ENCODE measurements at regions not wholly inside any gene's neighbourhood (a gene's known extent, or its start where the extent isn't known, plus 50 kb on each side); places are given as distances from the start of the nearest gene placed in this dataset.
"Not testable (repeated sequence)": the region's sequence is repeated elsewhere in the genome, so short reads cannot be mapped to it uniquely, and the experiment has no call there.

DNA sequence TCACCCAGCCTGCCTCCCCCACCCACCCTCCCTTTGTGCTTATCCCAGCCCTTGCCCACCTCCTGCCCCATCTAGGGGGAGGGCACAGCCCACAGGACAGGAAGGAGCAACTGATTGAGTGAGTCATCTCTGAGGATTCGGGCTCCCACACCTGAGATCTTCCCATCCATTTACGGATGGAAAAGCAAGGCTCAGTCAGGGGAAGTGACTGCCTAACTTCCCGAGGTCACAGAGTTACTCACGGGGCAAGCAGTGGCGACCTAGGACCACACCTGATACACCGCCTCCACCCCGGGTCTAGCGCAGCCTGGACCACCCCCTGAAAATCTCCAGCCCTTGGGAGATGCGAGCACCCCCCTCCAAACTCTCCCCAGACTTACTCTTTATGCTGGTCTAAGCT lies 131.7 kb downstream of the TNFRSF13B start:
- DNase-seq, result not testable (repeated sequence)

DNA sequence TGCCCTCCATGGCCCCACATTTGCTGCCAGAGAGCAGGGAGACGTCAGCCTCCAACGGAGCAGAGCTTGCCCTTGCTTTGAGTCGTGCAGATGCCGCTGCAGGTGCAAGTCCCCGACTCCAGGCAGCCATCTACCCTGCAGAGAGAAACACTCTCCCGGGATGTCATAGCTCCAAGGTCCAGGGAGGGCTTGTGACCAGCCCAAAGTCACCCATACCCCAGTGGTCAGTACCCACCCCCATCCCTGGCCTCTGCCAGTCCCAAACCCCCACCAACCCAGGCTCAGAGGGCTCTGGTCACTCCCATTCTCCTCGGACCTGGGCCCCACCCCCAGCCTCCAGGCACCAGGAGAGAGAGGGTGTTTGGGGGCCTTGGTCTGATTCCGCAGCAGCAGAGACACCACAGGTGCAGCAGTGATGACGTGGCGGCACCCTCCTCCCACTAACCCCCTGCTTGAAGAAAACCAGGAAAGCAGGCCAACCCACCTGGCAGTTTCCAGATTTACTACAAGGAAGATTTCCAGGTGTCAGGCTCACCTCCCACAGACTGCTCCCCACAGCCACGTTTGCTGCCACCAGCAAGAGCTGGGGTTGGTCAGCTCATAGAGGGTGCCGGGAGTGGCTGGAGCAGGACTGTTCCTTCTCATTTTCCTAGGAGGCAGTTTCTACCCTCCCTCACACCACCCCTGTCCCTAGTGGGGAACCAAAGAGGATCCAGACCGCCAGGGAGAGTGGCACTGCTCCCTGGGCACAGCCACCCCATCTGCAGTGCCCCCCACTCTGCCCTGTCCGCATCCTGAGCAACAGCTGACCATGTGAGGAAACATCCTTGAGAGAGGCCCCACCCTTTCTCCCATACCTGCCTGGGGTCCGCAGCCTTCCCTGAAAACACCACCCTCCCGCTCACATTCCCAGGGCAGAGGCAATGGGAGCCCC lies 132.4 kb downstream of the TNFRSF13B start:
- not testable (repeated sequence) for DNase-seq

DNA sequence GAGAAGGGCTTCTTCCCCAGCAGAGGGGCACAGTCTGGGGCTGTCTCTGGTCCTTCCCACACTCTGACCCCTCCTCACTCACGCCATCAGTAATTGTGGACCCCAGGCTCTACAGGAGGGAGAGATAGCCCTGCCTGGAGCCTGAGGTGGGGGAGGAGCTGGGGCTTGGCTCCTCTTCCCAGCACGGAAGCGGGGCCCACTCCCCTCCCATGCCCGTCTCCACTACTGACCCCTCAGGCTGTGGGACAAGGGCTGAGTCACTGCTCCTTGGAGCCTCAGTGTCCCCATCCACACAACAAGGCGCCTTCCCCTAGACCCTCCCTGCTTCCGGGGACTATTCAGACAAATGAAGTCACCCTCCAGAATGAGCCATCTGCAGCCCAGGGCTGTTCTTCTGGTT lies 133.1 kb downstream of the TNFRSF13B start:
- not testable (repeated sequence) for DNase-seq

DNA sequence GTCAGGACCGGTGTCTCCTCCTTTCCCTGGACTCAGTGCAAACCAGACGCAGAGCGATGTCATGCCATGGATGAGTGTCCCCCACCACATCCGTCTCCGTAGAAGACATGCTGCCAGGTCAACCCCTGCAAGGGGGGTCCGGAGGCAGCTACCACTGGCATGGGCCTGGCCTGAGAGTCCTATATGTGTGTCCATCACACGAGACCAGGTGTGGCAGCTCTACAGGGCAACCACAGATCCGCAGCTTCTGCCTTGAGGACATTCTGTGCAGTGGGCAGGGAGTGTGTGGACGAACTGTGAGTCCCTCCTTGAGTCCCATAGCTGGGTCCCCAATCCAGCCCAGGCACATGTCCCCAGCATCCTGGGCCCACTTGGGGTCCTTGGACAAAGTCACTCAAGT lies 133.6 kb downstream of the TNFRSF13B start:
- DNase-seq, result not testable (repeated sequence)

DNA sequence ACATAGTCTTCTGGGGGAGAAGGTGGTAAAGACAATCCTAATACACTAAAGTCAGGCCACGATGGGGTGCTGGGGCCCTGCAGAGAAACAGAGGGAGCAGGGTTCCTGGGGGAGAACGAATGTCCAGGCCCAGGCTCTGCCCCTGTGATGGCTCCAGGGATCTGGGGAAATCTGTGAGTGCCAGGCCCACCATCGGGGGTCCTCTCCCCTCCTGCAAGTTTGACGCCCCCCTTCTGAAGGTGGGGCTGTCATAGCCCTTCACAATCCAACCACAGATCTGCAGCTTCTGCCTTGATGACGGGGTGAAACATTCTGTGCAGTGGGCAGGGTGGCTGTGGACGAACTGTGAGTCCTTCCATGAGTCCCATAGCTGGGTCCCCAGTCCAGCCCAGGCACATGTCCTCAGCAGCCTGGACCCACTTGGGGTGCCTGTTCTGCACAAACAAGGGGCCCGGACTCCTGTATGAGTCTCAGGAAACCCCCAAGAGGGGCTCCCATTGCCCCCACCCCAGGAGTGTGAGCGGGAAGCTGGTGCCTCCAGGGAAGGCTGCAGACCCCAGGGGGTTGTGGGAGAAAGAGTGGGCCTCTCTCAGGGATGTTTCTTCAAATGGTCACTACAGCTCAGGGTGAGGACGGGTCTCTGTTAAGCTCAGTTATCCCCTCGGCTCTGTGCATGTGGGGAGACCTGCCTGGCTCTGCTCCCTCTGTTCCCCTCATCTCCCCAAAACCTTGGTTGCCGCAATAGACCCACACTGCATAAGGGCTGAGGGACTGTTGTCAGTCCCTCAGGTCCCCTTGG lies 134.3 kb downstream of the TNFRSF13B start:
- DNase-seq, result not testable (repeated sequence)

DNA sequence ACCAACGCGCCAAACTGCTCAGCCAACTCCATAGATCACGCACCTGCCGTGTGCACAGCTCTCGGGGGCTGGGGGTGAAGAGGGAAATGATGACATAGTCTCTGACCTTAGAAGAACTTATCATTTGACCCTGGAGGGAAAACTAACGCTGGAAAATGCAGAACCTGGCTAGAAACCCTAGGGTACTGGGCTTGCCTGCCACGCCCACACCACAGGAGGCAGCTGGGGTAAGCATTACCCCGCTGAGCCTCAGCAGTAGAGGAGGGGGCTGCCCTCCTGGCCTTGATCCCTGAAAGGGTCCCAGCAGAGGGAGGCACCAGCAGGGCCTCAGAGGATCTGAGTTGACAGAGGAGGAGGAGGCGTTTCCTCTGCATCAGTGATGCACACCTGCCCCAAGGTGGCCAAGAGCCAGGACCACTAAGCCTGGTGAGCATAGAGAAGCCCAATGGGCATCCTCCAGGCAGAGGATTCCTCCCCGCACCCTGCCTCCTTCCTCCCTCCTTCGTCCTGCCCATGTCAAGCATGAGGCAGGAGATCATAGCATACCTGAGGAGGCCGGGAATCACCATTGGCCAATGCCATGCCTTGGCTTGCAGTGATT lies 135.5 kb downstream of the TNFRSF13B start:
- not testable (repeated sequence) for DNase-seq

DNA sequence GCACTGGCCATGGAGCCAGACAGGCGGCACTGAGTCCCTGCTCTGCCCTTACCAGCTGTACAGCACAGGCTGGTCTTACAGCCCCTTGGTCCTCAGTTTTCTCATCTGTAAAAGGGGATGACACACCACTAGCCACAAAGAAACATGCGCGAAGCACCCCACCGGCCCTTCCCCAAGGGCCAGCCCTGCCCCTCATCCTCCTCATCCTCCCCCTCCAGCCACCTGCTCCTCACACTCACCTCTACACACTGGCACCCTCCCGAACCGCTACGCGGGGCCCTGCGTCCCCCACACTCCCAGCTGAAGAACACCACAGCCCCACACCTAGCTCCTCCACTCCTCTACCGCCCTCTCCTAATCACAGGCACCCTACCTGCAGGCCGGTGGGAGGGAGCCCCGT lies 138.4 kb downstream of the TNFRSF13B start:
- not testable (repeated sequence) for DNase-seq

DNA sequence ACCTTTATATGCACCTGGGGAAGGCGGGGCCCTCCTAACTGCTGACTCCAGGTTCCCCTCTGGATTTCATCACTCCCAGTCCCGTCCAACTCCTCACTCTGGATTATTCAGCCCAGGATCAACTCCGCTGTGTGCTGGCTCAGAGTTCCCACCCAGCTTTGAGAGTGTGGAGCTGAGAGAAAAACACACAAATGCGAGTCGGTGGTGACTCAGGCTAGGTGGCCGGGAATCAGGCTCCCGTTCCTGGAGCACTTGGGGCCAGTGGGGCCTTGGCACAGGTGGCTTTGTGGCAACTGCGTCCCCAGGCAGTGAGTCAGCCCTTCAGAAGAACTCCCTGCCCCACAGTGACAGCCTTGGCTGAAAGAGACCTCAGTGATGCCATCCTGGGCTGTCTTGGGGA lies 139.1 kb downstream of the TNFRSF13B start:
- DNase-seq, result not testable (repeated sequence)

DNA sequence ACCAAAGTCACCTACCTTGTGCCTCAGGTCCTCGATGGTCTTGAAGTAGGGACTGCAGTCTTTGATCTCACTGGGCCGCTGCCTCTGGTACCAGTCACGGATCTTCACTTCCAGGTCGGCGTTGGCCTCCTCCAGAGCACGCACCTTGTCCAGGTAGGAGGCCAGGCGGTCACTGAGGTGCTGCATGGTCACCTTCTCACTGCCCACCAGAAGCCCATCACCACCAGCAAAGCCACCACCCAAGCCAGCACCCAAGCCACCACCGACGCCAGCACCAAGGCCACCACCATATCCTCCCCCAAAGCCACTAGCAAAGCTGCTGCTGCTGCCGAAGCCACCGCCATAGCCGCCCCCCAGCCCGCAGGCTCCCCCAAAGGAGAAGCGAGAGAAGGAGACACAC lies 139.7 kb downstream of the TNFRSF13B start:
- not testable (repeated sequence) for DNase-seq

DNA sequence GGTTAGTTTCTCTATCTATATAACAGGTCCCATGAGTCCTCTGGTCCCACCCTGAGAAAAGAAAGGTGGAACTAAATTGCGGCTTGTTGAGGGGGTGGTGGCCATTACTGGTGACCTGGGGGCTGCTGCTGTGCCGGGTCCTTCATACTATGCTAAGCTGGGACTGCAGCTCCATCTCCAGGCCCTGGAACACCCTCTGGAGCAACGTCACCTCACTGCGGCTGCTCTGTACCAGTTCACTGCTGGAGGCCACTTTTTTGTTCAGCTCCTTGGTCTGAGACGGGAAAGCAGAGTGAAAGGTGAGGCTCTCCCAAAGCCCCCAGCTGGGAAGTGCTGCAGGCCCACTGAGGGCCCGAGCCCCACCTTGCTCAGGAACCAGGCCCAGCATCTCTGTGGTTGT lies 140.7 kb downstream of the CCDC144A start:
- DNase-seq, result not testable (repeated sequence)

DNA sequence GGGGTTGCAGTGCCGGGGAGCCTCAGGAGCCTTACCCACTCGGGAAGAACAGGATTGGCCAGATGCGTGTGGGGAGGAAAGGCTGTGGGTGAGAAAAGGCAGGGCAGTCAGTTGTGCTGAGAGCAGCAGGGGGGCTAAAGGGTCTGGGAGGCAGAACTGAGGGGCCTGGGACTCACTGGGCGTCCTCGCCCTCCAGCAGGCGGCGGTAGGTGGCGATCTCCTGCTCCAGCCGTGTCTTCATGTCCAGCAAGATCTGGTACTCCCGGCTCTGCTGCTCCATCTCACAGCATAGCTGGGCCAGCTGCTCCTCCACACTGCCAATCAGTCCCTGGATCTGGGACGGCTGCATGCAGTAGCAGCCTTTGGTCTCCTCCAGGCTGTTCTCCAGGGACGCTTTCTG lies 140.2 kb downstream of the CCDC144A start:
- not testable (repeated sequence) for DNase-seq
